ENCODE measurements at regions not wholly inside any gene's neighbourhood (a gene's known extent, or its start where the extent isn't known, plus 50 kb on each side); places are given as distances from the start of the nearest gene placed in this dataset.

DNA sequence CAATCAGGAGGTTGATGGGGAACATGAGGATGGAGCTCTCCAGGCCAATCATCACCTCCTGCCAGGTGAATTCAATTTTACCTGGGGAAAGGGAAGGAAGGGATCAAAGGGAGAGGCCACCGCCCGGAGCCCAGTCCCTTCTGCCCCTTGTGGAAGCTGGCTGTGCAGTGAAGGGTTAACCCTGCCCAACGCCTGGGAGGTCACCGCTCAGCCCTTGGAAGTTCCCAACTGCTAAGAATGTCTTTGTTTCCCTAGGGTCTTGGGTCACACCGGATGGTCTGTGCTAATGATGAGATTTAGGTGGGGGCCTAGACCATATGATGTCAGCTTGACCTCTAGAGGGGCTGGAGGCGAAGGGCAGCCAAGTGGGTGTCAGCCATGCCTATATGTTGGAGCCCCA, 52.1 kb upstream of the GCSH start:
- no peak for DNase-seq (ENCODE audit: low read depth)
- TF ChIP-seq, protein P1, sequence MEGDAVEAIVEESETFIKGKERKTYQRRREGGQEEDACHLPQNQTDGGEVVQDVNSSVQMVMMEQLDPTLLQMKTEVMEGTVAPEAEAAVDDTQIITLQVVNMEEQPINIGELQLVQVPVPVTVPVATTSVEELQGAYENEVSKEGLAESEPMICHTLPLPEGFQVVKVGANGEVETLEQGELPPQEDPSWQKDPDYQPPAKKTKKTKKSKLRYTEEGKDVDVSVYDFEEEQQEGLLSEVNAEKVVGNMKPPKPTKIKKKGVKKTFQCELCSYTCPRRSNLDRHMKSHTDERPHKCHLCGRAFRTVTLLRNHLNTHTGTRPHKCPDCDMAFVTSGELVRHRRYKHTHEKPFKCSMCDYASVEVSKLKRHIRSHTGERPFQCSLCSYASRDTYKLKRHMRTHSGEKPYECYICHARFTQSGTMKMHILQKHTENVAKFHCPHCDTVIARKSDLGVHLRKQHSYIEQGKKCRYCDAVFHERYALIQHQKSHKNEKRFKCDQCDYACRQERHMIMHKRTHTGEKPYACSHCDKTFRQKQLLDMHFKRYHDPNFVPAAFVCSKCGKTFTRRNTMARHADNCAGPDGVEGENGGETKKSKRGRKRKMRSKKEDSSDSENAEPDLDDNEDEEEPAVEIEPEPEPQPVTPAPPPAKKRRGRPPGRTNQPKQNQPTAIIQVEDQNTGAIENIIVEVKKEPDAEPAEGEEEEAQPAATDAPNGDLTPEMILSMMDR (conservative IDR thresholded peaks at IDR 0.05; ENCODE audit: low read depth, low read length) = no peak
- H3K4me3 ChIP-seq (ENCODE audit: low read depth, low read length) = no peak overlapping the region

Measured in epithelial cell of proximal tubule (primary cell).